Testis (tissue), 2 donors: ENCODE measurements at regions not wholly inside any gene's neighbourhood (a gene's known extent, or its start where the extent isn't known, plus 50 kb on each side); places are given as distances from the start of the nearest gene placed in this dataset.

Experiments used
- CTCF ChIP-seq, 3 experiments: fragments of 450-650 bp in 2 of 3; fragments of 200-600 bp in 1 of 3; sonication (generic) in 1 of 3; IDR thresholded peaks; one replicate each; pipeline ENCODE4 v1.5.1; 2016 to 2019; ENCODE audit warnings: antibody characterized with exemption in 3 of 3, mild to moderate bottlenecking in 2 of 3, moderate library complexity in 1 of 3
- POLR2A ChIP-seq: fragments of 450-650 bp; IDR thresholded peaks from one replicate; pipeline ENCODE4 v1.6.1; 2017; ENCODE audit warnings: antibody characterized with exemption, mild to moderate bottlenecking, moderate library complexity

DNA sequence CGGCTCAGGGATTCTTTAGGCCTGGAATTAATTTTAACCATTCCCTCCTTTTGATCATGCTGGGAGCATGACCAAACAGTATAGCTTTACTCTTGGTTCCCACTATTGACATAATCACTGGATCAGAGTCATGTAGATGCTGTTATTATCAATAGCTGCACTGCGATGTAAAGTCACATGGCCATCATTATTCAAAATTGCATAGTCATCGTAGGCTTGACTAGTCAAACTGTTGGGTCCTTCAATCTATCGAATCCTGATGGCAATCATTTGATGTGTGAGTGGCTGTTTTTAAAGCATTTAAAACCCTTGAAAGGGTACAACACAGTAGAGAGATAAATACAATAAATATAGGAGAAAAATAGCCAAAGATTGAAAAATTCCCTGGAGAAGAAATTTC lies 1194.1 kb downstream of the EFNA5 start:
- no peak for TF ChIP-seq CTCF (IDR thresholded peaks at IDR 0.05)
- no peak for TF ChIP-seq POLR2A
